ENCODE measurements at regions not wholly inside any gene's neighbourhood (a gene's known extent, or its start where the extent isn't known, plus 50 kb on each side); places are given as distances from the start of the nearest gene placed in this dataset.
A peak's percentile ranks its signal among the peaks of the same experiment; 100 is the strongest.
"Not testable (repeated sequence)": the region's sequence is repeated elsewhere in the genome, so short reads cannot be mapped to it uniquely, and the experiment has no call there.

DNA sequence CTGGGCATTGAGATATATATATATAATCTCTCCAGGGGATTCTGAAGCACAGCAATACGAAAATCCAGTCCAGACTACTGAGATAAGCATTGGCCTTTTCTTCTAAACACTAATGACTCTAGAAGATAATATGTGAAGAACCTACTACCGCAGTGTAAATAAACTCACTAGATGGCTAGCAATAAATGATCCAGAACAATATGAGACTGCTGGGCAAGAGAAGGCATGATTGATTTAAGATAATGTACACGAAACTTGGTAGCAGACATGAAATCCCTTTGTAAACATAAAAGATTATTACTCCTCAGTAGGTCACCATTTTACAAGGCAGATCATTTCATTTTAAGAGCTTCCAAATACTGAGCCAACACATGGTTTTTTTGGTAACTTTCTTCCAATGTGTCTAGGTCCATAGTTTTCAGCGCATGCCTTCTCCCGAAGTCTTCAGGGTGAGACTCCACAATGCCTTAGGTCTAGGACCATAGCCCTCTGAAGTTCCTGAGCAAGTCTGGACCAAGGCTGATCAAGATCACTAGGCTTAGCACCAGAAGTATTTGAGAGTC, 193.2 kb downstream of the LRRN1 start:
- CTCF ChIA-PET, result interaction anchor here (1.1 kb wide), 1 partner anchor 792 kb away, joined by 3 read pairs; no protein-coding TSS in a partner anchor
- Mint-ChIP-seq H3K4me3 (no peak overlapping the region), H3K4me1 (ENCODE audit: low read depth) (no peaks in the 10 kb centered on the region), H3K36me3 (ENCODE audit: low read depth) (no peaks in the 10 kb centered on the region), H3K27me3 (ENCODE audit: low read depth) (no peaks in the 10 kb centered on the region), H3K27ac (no peak overlapping the region), H3K9me3 (peaks cover 2% of the 10 kb centered on the region)
- intact Hi-C loops (cut with micrococcal nuclease), result no loop called here
- DNase-seq, result no peak

DNA sequence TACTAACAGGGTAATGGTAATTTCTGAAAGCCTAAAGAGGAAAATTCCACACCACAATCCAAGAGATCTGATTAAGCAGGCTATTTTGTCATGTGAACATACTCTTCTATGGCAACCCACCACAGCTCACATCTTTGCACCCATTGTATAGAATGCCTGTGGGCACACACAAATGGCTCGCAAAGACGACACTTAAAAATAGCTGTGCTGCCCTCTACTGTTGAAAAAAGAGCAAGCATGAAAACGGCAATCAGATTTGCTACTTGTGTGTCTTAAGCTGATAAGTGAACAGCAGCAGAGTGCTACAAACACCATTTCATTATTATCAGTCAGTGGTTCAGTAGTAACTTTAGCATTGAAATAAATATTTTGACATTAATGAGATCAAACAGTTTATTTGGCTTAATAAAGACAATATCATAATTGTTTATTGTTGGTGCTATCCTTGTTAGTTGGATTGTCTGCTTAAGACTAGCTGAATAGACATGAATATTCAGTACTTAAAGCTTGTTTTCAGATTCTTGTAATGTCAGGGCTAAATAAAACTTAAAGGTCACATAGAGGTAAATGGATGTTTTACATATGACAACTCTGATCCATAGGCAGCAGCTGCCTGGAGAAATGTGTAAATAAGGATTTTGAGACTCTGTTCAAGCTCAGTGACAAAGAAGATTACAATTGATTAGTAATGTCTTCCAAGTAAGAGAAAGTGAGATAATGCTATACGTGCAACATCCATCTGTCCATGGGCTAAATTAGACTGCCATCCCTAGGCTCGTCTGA, 199.1 kb downstream of the LRRN1 start:
- Mint-ChIP-seq H3K27me3 (ENCODE audit: low read depth) (no peaks in the 10 kb centered on the region), H3K9me3 (peaks cover 2% of the 10 kb centered on the region), H3K27ac (no peak overlapping the region), H3K4me1 (ENCODE audit: low read depth) (no peaks in the 10 kb centered on the region), H3K4me3 (no peak overlapping the region), H3K36me3 (ENCODE audit: low read depth) (no peaks in the 10 kb centered on the region)
- DNase-seq, result peak; percentile 50
- CTCF ChIA-PET, result interaction anchor here (0.6 to 2.5 kb wide), 24 partner anchors 9 to 1055 kb away, joined by 3 to 32 read pairs (median 4); no protein-coding TSS in a partner anchor
- intact Hi-C loops (cut with micrococcal nuclease), result loop anchor here (1.0 to 5.0 kb wide), 5 partner anchors 201 to 802 kb away; partner anchors contain the start of gene LRRN1

DNA sequence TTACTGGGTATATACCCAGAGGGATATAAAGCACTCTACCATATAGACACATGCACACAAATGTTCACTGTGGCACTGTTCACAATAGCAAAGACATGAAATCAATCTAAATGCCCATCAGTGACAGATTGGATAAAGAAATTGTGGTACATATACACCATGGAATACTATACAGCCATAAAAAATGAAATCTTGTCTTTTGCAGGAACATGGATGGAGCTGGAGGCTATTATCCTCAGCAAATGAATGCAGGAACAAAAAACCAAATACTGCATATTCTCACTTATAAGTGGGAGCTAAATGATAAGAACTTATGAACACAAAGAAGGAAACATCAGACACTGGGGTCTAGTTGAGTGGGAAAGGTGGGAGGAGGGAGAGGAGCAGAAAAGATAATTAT, 200.1 kb downstream of the LRRN1 start:
- not testable (repeated sequence) for H3K27me3 Mint-ChIP-seq (ENCODE audit: low read depth); H3K4me3 Mint-ChIP-seq; H3K9me3 Mint-ChIP-seq; H3K36me3 Mint-ChIP-seq (ENCODE audit: low read depth); DNase-seq; H3K27ac Mint-ChIP-seq; H3K4me1 Mint-ChIP-seq (ENCODE audit: low read depth)
- CTCF ChIA-PET, result interaction anchor here (0.7 to 1.5 kb wide), 5 partner anchors 17 to 1054 kb away, joined by 3 to 8 read pairs (median 5); no protein-coding TSS in a partner anchor
- intact Hi-C loops (cut with micrococcal nuclease), result loop anchor here (2.0 to 5.0 kb wide), 3 partner anchors 202 to 291 kb away; partner anchors contain the start of gene LRRN1

DNA sequence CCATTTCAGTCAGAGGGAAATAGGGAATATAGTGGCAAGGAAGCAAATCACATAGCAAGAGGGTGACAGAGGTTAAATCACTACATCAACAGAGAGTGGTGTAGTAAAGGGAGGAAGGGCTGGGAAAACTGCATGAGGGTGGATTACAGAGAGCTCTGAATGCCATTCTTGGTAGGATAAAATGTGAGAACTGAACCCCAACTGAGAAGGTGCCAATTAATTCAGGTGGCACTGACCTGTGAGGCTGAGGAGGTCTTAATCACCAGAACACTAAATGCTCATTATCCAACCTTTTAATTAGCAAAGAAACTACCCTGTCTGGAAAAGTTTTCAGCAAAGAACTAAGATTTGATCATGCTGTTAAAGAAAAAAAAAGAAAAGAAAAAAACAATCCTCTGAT, 202.7 kb downstream of the LRRN1 start:
- no peaks in the 10 kb centered on the region for H3K4me1 Mint-ChIP-seq (ENCODE audit: low read depth)
- H3K36me3 Mint-ChIP-seq (ENCODE audit: low read depth), result no peaks in the 10 kb centered on the region
- intact Hi-C loops (cut with micrococcal nuclease), result no loop called here
- DNase-seq, result no peak
- H3K4me3 Mint-ChIP-seq, result no peak overlapping the region
- no peaks in the 10 kb centered on the region for H3K27me3 Mint-ChIP-seq (ENCODE audit: low read depth)
- CTCF ChIA-PET, result no interaction called here
- no peaks in the 10 kb centered on the region for H3K9me3 Mint-ChIP-seq
- H3K27ac Mint-ChIP-seq, result no peak overlapping the region

DNA sequence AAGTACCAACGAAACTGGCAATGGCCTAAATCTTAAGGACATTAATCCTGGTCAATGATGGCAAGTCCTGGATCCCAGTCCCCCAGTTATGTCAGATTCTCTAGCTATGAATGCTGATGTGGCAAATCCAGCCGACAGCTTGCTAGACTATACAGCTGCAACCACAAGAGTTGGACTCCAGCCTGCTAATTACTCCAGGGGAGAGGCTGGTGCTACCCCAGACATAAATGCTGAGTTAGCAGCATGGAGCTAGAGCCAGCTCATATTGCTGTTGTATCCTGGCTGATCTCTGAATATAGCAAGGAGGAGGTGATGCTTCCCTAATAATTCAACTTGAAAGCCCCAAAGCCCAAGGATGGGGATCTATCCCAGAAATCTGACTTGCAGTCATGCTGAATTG, 207.1 kb downstream of the LRRN1 start:
- no peaks in the 10 kb centered on the region for H3K4me1 Mint-ChIP-seq (ENCODE audit: low read depth)
- no peak overlapping the region for H3K4me3 Mint-ChIP-seq
- H3K9me3 Mint-ChIP-seq, result no peaks in the 10 kb centered on the region
- intact Hi-C loops (cut with micrococcal nuclease), result no loop called here
- no peaks in the 10 kb centered on the region for H3K27me3 Mint-ChIP-seq (ENCODE audit: low read depth)
- CTCF ChIA-PET, result interaction anchor here (0.9 kb wide), 1 partner anchor 9 kb away, joined by 4 read pairs; no protein-coding TSS in a partner anchor
- no peak overlapping the region for H3K27ac Mint-ChIP-seq
- no peaks in the 10 kb centered on the region for H3K36me3 Mint-ChIP-seq (ENCODE audit: low read depth)
- DNase-seq, result no peak

DNA sequence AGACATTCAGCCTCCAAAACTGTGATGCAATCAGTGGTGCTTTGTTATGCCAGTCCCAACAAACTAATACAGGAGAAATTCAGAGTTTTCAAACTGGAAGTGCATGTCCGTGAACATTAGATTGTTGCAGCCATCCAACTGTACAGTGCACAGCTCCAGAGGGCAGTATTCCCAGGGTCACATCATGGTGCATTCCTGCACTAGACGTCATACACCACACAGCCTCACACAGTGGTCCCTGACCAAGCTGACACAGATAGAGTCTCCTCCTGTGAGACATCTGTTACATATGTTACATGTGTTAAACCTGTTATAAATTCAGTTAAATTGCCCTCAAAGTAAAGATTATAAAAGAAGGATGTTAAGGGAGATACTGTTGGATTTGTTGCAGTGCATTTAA, 209.0 kb downstream of the LRRN1 start:
- H3K4me3 Mint-ChIP-seq, result no peak overlapping the region
- no peaks in the 10 kb centered on the region for H3K27me3 Mint-ChIP-seq (ENCODE audit: low read depth)
- DNase-seq, result no peak
- H3K36me3 Mint-ChIP-seq (ENCODE audit: low read depth), result no peaks in the 10 kb centered on the region
- H3K9me3 Mint-ChIP-seq, result no peaks in the 10 kb centered on the region
- intact Hi-C loops (cut with micrococcal nuclease), result no loop called here
- CTCF ChIA-PET, result no interaction called here
- no peaks in the 10 kb centered on the region for H3K4me1 Mint-ChIP-seq (ENCODE audit: low read depth)
- H3K27ac Mint-ChIP-seq, result no peak overlapping the region

DNA sequence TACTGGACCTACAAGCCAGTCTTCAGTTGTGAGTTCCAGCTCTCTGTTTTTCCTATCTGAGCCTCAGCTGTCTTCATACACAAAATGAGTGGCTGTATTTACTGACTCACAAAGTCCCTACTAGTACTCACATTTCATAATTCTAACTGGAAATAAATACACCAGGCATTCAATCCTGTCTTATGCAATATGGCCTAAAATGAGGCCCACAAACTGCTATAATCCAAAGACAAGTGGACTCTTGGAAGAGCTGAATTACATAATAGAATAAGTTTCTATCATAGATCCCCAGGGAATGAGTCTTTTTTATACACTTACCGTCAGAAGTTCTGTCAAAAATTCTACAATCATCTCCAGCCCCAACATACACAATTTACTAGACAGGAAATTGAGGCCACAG, 211.9 kb downstream of the LRRN1 start:
- H3K27ac Mint-ChIP-seq, result no peak overlapping the region
- H3K4me3 Mint-ChIP-seq, result no peak overlapping the region
- intact Hi-C loops (cut with micrococcal nuclease), result no loop called here
- H3K36me3 Mint-ChIP-seq (ENCODE audit: low read depth), result no peaks in the 10 kb centered on the region
- no peak for DNase-seq
- no peaks in the 10 kb centered on the region for H3K4me1 Mint-ChIP-seq (ENCODE audit: low read depth)
- no peaks in the 10 kb centered on the region for H3K9me3 Mint-ChIP-seq
- no peaks in the 10 kb centered on the region for H3K27me3 Mint-ChIP-seq (ENCODE audit: low read depth)
- CTCF ChIA-PET, result no interaction called here

DNA sequence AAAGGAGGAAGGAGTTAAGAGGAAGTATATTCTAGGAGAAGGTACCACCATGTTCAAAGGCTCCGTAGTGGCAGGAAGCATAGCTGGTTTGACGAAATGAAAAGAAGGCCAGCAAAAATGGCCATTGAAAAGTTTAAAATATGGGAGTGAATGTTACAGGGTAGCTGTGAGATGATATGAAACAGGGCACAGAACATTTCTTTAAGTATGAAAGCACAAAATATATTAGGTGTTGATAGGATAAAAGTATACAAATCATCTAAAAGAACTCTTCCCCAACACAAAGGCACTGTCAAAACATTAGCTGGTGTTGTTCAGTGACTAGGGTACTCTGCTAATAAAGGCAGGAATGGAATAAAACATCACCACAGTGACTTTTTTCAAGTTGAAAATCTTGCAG, 216.2 kb downstream of the LRRN1 start:
- Mint-ChIP-seq H3K27ac (no peak overlapping the region), H3K4me3 (no peak overlapping the region), H3K27me3 (ENCODE audit: low read depth) (no peaks in the 10 kb centered on the region), H3K36me3 (ENCODE audit: low read depth) (no peaks in the 10 kb centered on the region), H3K9me3 (peaks cover 5% of the 10 kb centered on the region), H3K4me1 (ENCODE audit: low read depth) (no peaks in the 10 kb centered on the region)
- intact Hi-C loops (cut with micrococcal nuclease), result no loop called here
- DNase-seq, result no peak
- CTCF ChIA-PET, result interaction anchor here (0.9 kb wide), 1 partner anchor 24 kb away, joined by 3 read pairs; no protein-coding TSS in a partner anchor

DNA sequence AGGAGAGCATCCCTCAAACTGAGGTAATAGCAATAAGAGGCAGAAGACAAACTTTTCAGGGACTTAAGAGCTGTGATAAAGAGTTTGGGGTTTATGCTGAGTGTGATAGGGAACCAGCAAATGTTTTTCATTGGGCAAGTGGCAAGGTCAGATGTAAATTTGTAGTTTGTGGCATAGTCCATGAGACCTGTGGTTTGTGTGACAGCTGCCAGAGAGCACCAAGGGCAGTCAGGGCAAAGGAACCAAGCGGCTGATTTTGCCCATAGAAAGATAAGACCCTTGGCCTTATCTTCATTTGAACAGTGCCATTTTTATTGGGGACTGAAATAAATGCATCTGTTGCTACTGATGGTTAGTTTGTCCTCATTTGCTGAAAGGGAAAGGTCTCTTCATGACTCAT, 220.3 kb downstream of the LRRN1 start:
- CTCF ChIA-PET, result no interaction called here
- no peaks in the 10 kb centered on the region for H3K4me1 Mint-ChIP-seq (ENCODE audit: low read depth)
- intact Hi-C loops (cut with micrococcal nuclease), result no loop called here
- no peak overlapping the region for H3K27ac Mint-ChIP-seq
- DNase-seq, result no peak
- no peaks in the 10 kb centered on the region for H3K36me3 Mint-ChIP-seq (ENCODE audit: low read depth)
- H3K4me3 Mint-ChIP-seq, result no peak overlapping the region
- H3K27me3 Mint-ChIP-seq (ENCODE audit: low read depth), result no peaks in the 10 kb centered on the region
- peaks cover 5% of the 10 kb centered on the region for H3K9me3 Mint-ChIP-seq

DNA sequence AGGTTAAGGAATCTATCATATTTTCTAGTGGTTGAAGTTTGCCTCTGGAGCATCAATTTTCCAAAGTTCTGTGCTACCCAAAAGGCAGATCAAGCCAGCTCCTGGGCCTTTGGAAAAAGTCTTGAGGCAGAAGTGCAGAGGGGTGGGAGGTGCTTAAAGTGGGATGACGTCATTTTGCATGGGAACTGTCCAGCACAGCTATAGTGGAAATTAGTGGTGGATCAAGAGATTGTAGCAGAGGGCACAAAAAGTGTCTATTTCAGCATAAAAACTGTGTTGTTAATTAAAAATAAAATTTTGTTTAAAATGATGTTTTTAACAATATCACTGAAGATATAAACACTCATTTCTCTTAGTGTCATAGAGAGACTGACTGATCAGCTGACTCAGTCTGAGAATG, 221.9 kb downstream of the LRRN1 start:
- intact Hi-C loops (cut with micrococcal nuclease), result no loop called here
- Mint-ChIP-seq H3K36me3 (ENCODE audit: low read depth) (no peaks in the 10 kb centered on the region), H3K27ac (no peak overlapping the region), H3K9me3 (peaks cover 5% of the 10 kb centered on the region), H3K27me3 (ENCODE audit: low read depth) (no peaks in the 10 kb centered on the region), H3K4me1 (ENCODE audit: low read depth) (no peaks in the 10 kb centered on the region), H3K4me3 (no peak overlapping the region)
- CTCF ChIA-PET, result no interaction called here
- DNase-seq, result no peak

DNA sequence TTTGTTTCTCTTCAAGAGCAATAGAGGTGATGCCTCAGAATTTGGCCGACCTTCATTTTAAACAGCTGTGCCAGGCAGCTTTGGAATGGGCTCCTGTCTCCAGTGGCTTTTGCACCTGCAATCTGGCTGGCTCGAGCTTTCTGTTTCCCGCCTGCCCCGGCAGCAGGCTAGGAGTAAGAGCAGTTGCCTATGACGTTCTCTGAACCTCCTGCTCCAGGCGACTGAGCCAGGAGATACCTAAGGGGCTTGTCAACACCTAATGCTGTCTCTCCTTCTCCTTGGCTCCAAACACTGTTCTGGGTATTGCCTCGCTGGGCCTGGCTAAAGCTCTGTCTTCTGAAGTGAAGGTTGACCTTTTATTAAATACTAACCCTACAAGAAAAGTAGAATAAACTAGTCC, 229.9 kb downstream of the LRRN1 start:
- intact Hi-C loops (cut with micrococcal nuclease), result no loop called here
- H3K4me3 Mint-ChIP-seq, result no peak overlapping the region
- DNase-seq, result no peak
- H3K27me3 Mint-ChIP-seq (ENCODE audit: low read depth), result no peaks in the 10 kb centered on the region
- CTCF ChIA-PET, result interaction anchor here (1.2 kb wide), 1 partner anchor 31 kb away, joined by 3 read pairs; no protein-coding TSS in a partner anchor
- H3K27ac Mint-ChIP-seq, result no peak overlapping the region
- no peaks in the 10 kb centered on the region for H3K9me3 Mint-ChIP-seq
- H3K4me1 Mint-ChIP-seq (ENCODE audit: low read depth), result no peaks in the 10 kb centered on the region
- H3K36me3 Mint-ChIP-seq (ENCODE audit: low read depth), result no peaks in the 10 kb centered on the region

DNA sequence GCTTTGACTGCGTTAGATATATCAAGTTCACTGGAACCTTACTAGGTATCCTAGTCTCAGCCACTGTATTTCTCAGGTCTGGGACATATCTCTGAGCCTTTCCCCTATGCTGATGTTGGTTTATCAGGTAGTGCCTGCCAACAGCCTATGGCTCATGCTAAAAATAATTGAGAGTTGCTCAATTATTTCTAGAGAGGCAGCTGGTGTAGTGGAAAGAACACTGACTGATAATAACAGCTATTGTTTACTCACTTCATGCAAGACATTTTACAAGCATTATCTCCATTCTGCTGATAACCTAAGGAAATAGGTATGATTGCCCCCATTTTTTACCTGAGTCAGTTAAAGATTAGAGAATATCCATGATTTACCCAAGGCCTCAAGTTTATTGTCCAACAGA, 231.4 kb downstream of the LRRN1 start:
- CTCF ChIA-PET, result interaction anchor here (0.6 kb wide), 1 partner anchor 539 kb away, joined by 3 read pairs; no protein-coding TSS in a partner anchor
- no peak overlapping the region for H3K4me3 Mint-ChIP-seq
- no peaks in the 10 kb centered on the region for H3K27me3 Mint-ChIP-seq (ENCODE audit: low read depth)
- no peaks in the 10 kb centered on the region for H3K4me1 Mint-ChIP-seq (ENCODE audit: low read depth)
- H3K36me3 Mint-ChIP-seq (ENCODE audit: low read depth), result no peaks in the 10 kb centered on the region
- no peak for DNase-seq
- H3K9me3 Mint-ChIP-seq, result no peaks in the 10 kb centered on the region
- H3K27ac Mint-ChIP-seq, result no peak overlapping the region
- intact Hi-C loops (cut with micrococcal nuclease), result no loop called here

DNA sequence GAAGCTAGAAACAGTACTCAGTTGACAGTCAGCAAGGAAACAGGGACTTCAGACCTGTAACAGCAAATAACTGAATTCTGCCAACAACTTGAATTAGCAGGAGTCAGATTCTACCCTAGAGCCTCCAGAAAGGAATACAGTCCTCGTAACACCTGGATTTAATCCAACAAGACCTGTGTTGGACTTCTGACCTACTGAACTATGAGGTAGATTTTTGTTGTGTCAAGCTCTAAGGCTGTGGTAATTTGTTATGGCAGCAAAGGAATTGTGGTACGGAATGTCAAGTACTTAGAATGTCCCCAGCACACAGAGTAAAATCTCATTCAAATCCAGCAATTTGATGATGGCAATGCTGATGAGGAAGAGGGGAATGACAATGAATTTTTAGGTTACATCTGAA, 234.1 kb downstream of the LRRN1 start:
- Mint-ChIP-seq H3K4me1 (ENCODE audit: low read depth) (no peaks in the 10 kb centered on the region), H3K36me3 (ENCODE audit: low read depth) (no peaks in the 10 kb centered on the region), H3K4me3 (no peak overlapping the region), H3K9me3 (no peaks in the 10 kb centered on the region), H3K27ac (no peak overlapping the region), H3K27me3 (ENCODE audit: low read depth) (no peaks in the 10 kb centered on the region)
- intact Hi-C loops (cut with micrococcal nuclease), result no loop called here
- DNase-seq, result no peak
- CTCF ChIA-PET, result no interaction called here

All from activated naive CD4-positive, alpha-beta T cell treated with anti-CD3 and anti-CD28 coated beads for 36 hours (primary cell).